ENCODE measurements at regions not wholly inside any gene's neighbourhood (a gene's known extent, or its start where the extent isn't known, plus 50 kb on each side); places are given as distances from the start of the nearest gene placed in this dataset.
"Not testable (repeated sequence)": the region's sequence is repeated elsewhere in the genome, so short reads cannot be mapped to it uniquely, and the experiment has no call there.

GRCh38 chr5:21547656-21548055 lies 1305.5 kb downstream of the CDH12 start:
- TF ChIP-seq CTCF, EP300 (IDR thresholded peaks at IDR 0.05): not testable (repeated sequence)

Measured in suprapubic skin (tissue), 3 donors.